BLaER1 treated with 17β-estradiol and CSF1 and Interleukin-3, amounts not matched to agents 10 nM and 100 nM (cell line): ENCODE measurements at regions not wholly inside any gene's neighbourhood (a gene's known extent, or its start where the extent isn't known, plus 50 kb on each side); places are given as distances from the start of the nearest gene placed in this dataset.

Experiments used
- H3K27ac ChIP-seq, 11 experiments: shearing (Covaris generic); formaldehyde crosslinking; 2 replicates each; pipeline ENCODE4 v1.8.1; 2022
- H3K27me3 ChIP-seq, 11 experiments: shearing (Covaris generic); formaldehyde crosslinking; 2 replicates each; pipeline ENCODE4 v1.8.1; 2022
- H3K36me3 ChIP-seq, 11 experiments: shearing (Covaris generic); formaldehyde crosslinking; 2 replicates each; pipeline ENCODE4 v1.8.1; 2022
- H3K4me1 ChIP-seq, 10 experiments: shearing (Covaris generic); formaldehyde crosslinking; 2 replicates each; pipeline ENCODE4 v1.8.1; 2022
- H3K4me2 ChIP-seq, 11 experiments: shearing (Covaris generic); formaldehyde crosslinking; 2 replicates each; pipeline ENCODE4 v1.8.1; 2022
- H3K4me3 ChIP-seq, 10 experiments: shearing (Covaris generic); formaldehyde crosslinking; 2 replicates each; pipeline ENCODE4 v1.8.1; 2022
- H3K9ac ChIP-seq, 11 experiments: shearing (Covaris generic); formaldehyde crosslinking; 2 replicates each; pipeline ENCODE4 v1.8.1; 2022
- H3K9me3 ChIP-seq, 11 experiments: shearing (Covaris generic); formaldehyde crosslinking; replicated peaks in 1 of 11; 2 replicates each; pipeline ENCODE4 v1.8.1; 2022
- H4K20me1 ChIP-seq, 11 experiments: shearing (Covaris generic); formaldehyde crosslinking; 2 replicates each; pipeline ENCODE4 v1.8.1; 2022
- Cebpa-rat ChIP-seq, 11 experiments: shearing (Covaris generic); IDR thresholded peaks; 2 replicates each; pipeline ENCODE4 v1.8.1; 2022

- TF ChIP-seq Cebpa-rat (IDR thresholded peaks at IDR 0.05), result no peak
- peaks cover 0 to 20% (median 15%) of the 10 kb centered on the region in 11 experiments; a peak in 17 of 22 replicates for H3K9me3 ChIP-seq
- no peaks in the 10 kb centered on the region for H4K20me1 ChIP-seq
- no peak overlapping the region for H3K9ac ChIP-seq
- peaks cover 0 to 8% (median 0%) of the 10 kb centered on the region in 10 experiments; a peak in 5 of 20 replicates for H3K4me1 ChIP-seq
- no peak overlapping the region for H3K4me2 ChIP-seq
- H3K27me3 ChIP-seq, result no peaks in the 10 kb centered on the region
- no peak overlapping the region for H3K27ac ChIP-seq
- H3K4me3 ChIP-seq, result no peak overlapping the region
- H3K36me3 ChIP-seq, result peaks cover 0 to 41% (median 7%) of the 10 kb centered on the region in 11 experiments; a peak in 14 of 22 replicates
Measured at GRCh38 chr1:101088431-101088830, 62.8 kb upstream of the DPH5 start.

GRCh38 chr1:101086783-101087182 is 61.2 kb upstream of the DPH5 start:
- Histone ChIP-seq H4K20me1 (no peaks in the 10 kb centered on the region), H3K4me1 (peaks cover 0 to 20% (median 4%) of the 10 kb centered on the region in 10 experiments; a peak in 6 of 20 replicates), H3K36me3 (peaks cover 0 to 41% (median 7%) of the 10 kb centered on the region in 11 experiments; a peak in 13 of 22 replicates), H3K4me3 (no peak overlapping the region), H3K27me3 (no peaks in the 10 kb centered on the region), H3K27ac (no peak overlapping the region), H3K9me3 (peaks cover 0 to 4% (median 0%) of the 10 kb centered on the region in 11 experiments; a peak in 7 of 22 replicates), H3K4me2 (no peak overlapping the region), H3K9ac (no peak overlapping the region)
- TF ChIP-seq Cebpa-rat (IDR thresholded peaks at IDR 0.05), result no peak

GRCh38 chr1:101081496-101082488 is 56.2 kb upstream of the DPH5 start:
- no peaks in the 10 kb centered on the region for H4K20me1 ChIP-seq
- H3K4me2 ChIP-seq, result peak overlapping the region in 6 of 11 experiments; percentile 0 to 79 (median 37); a peak in 10 of 22 replicates
- H3K36me3 ChIP-seq, result peaks cover 7 to 57% (median 28%) of the 10 kb centered on the region in 11 experiments; a peak in 16 of 22 replicates
- H3K9me3 ChIP-seq, result peaks cover 0 to 22% (median 10%) of the 10 kb centered on the region in 11 experiments; a peak in 12 of 22 replicates
- peaks cover 10 to 66% (median 38%) of the 10 kb centered on the region in 10 experiments for H3K4me1 ChIP-seq
- TF ChIP-seq Cebpa-rat (IDR thresholded peaks at IDR 0.05), result no peak
- no peak overlapping the region for H3K4me3 ChIP-seq
- H3K27me3 ChIP-seq, result no peaks in the 10 kb centered on the region
- H3K9ac ChIP-seq, result no peak overlapping the region
- peak overlapping the region in 4 of 11 experiments; percentile 13 to 82 (median 80); a peak in 4 of 22 replicates for H3K27ac ChIP-seq

GRCh38 chr1:101080859-101081258 is 55.3 kb upstream of the DPH5 start:
- no peak for TF ChIP-seq Cebpa-rat (IDR thresholded peaks at IDR 0.05)
- peak overlapping the region in 7 of 11 experiments; percentile 8 to 84 (median 74); a peak in 9 of 22 replicates for H3K4me2 ChIP-seq
- H3K27me3 ChIP-seq, result no peaks in the 10 kb centered on the region
- H3K27ac ChIP-seq, result peak overlapping the region in 6 of 11 experiments; percentile 43 to 82 (median 79); a peak in 10 of 22 replicates
- no peaks in the 10 kb centered on the region for H4K20me1 ChIP-seq
- H3K4me3 ChIP-seq, result 0 out of 20 replicates have a peak overlapping the region, but pooled peaks of 1 of the 10 experiments have one; percentile 11
- H3K36me3 ChIP-seq, result peaks cover 9 to 57% (median 29%) of the 10 kb centered on the region in 11 experiments; a peak in 18 of 22 replicates
- H3K4me1 ChIP-seq, result peaks cover 10 to 66% (median 38%) of the 10 kb centered on the region in 10 experiments
- peaks cover 0 to 22% (median 10%) of the 10 kb centered on the region in 11 experiments; a peak in 12 of 22 replicates for H3K9me3 ChIP-seq
- H3K9ac ChIP-seq, result no peak overlapping the region

- peaks cover 0 to 22% (median 10%) of the 10 kb centered on the region in 11 experiments; a peak in 12 of 22 replicates for H3K9me3 ChIP-seq
- peak overlapping the region in 6 of 10 experiments; percentile 4 to 40 (median 20); a peak in 5 of 20 replicates for H3K4me3 ChIP-seq
- no peaks in the 10 kb centered on the region for H3K27me3 ChIP-seq
- peak overlapping the region; percentile 33 to 84 (median 76); a peak in 21 of 22 replicates for H3K4me2 ChIP-seq
- no peak for TF ChIP-seq Cebpa-rat (IDR thresholded peaks at IDR 0.05)
- peak overlapping the region in 10 of 11 experiments; percentile 6 to 84 (median 77); a peak in 19 of 22 replicates for H3K27ac ChIP-seq
- no peaks in the 10 kb centered on the region for H4K20me1 ChIP-seq
- H3K9ac ChIP-seq, result peak overlapping the region in 7 of 11 experiments; percentile 28 to 70 (median 60); a peak in 13 of 22 replicates
- H3K4me1 ChIP-seq, result peaks cover 10 to 66% (median 38%) of the 10 kb centered on the region in 10 experiments
- H3K36me3 ChIP-seq, result peaks cover 15 to 53% (median 33%) of the 10 kb centered on the region in 11 experiments; a peak in 18 of 22 replicates
Measured at GRCh38 chr1:101079341-101079740, 53.8 kb upstream of the DPH5 start.

- no peaks in the 10 kb centered on the region for H3K27me3 ChIP-seq
- no peak for TF ChIP-seq Cebpa-rat (IDR thresholded peaks at IDR 0.05)
- H3K4me1 ChIP-seq, result peaks cover 10 to 52% (median 33%) of the 10 kb centered on the region in 10 experiments
Measured at GRCh38 chr1:101077849-101078248, 52.3 kb upstream of the DPH5 start.

GRCh38 chr1:101075926-101076325 is 50.3 kb upstream of the DPH5 start:
- Histone ChIP-seq H3K9me3 (peaks cover 0 to 15% (median 10%) of the 10 kb centered on the region in 11 experiments; a peak in 11 of 22 replicates), H3K4me2 (no peak overlapping the region), H3K36me3 (peaks cover 15 to 48% (median 31%) of the 10 kb centered on the region in 11 experiments; a peak in 18 of 22 replicates), H3K9ac (no peak overlapping the region), H3K27me3 (no peaks in the 10 kb centered on the region), H3K27ac (no peak overlapping the region), H3K4me1 (peaks cover 11 to 40% (median 26%) of the 10 kb centered on the region in 10 experiments), H3K4me3 (no peak overlapping the region), H4K20me1 (no peaks in the 10 kb centered on the region)
- no peak for TF ChIP-seq Cebpa-rat (IDR thresholded peaks at IDR 0.05)

More at GRCh38 chr1:101077849-101078248, 52.3 kb upstream of the DPH5 start:
- peak overlapping the region in 3 of 11 experiments; percentile 4 to 11 (median 7); a peak in 2 of 22 replicates for H3K4me2 ChIP-seq
- H3K36me3 ChIP-seq, result peaks cover 15 to 55% (median 33%) of the 10 kb centered on the region in 11 experiments; a peak in 18 of 22 replicates
- H3K27ac ChIP-seq, result peak overlapping the region in 6 of 11 experiments; percentile 5 to 82 (median 40); a peak in 8 of 22 replicates
- H4K20me1 ChIP-seq, result no peaks in the 10 kb centered on the region
- H3K9ac ChIP-seq, result no peak overlapping the region
- H3K4me3 ChIP-seq, result no peak overlapping the region
- peaks cover 0 to 22% (median 11%) of the 10 kb centered on the region in 11 experiments; a peak in 12 of 22 replicates for H3K9me3 ChIP-seq
